GM21786 (cell line): ENCODE measurements at regions not wholly inside any gene's neighbourhood (a gene's known extent, or its start where the extent isn't known, plus 50 kb on each side); places are given as distances from the start of the nearest gene placed in this dataset.

ENCODE experiments used
- ATAC-seq: cut with Tn5 transposase; IDR thresholded peaks from one replicate; pipeline ENCODE4 v1.9.1; 2021; ENCODE audit not compliant: unreplicated experiment

GRCh38 chr10:31614611-31615010, 295.6 kb downstream of the ZEB1 start:
- no peak for ATAC-seq

- ATAC-seq: no peak
These were observed 293.1 kb downstream of the ZEB1 start for GRCh38 chr10:31612082-31612481.

GRCh38 chr10:31611161-31611560, 292.1 kb downstream of the ZEB1 start:
- no peak for ATAC-seq

GRCh38 chr10:31607481-31607880, 288.5 kb downstream of the ZEB1 start:
- ATAC-seq: no peak

GRCh38 chr10:31606841-31607240, 287.8 kb downstream of the ZEB1 start:
- no peak for ATAC-seq

- no peak for ATAC-seq
These were observed 287.0 kb downstream of the ZEB1 start for GRCh38 chr10:31605861-31606525.

- no peak for ATAC-seq
These were observed 286.4 kb downstream of the ZEB1 start for GRCh38 chr10:31605426-31605825.

- ATAC-seq: no peak
These were observed 285.7 kb downstream of the ZEB1 start for GRCh38 chr10:31604646-31605170.

- no peak for ATAC-seq
These were observed 285.1 kb downstream of the ZEB1 start for GRCh38 chr10:31604096-31604495.

- peak; percentile 97 for ATAC-seq
These were observed 284.4 kb downstream of the ZEB1 start for GRCh38 chr10:31603235-31604087.

- no peak for ATAC-seq
These were observed 283.7 kb downstream of the ZEB1 start for GRCh38 chr10:31602541-31603234.

GRCh38 chr10:31601136-31601535, 282.1 kb downstream of the ZEB1 start:
- no peak for ATAC-seq

GRCh38 chr10:31599626-31600504, 280.8 kb downstream of the ZEB1 start:
- no peak for ATAC-seq

GRCh38 chr10:31596765-31597164, 277.7 kb downstream of the ZEB1 start:
- ATAC-seq: no peak

- no peak for ATAC-seq
These were observed 277.0 kb downstream of the ZEB1 start for GRCh38 chr10:31595992-31596391.

- no peak for ATAC-seq
These were observed 275.4 kb downstream of the ZEB1 start for GRCh38 chr10:31594347-31594873.

GRCh38 chr10:31593124-31593523, 274.1 kb downstream of the ZEB1 start:
- ATAC-seq: no peak

- ATAC-seq: no peak
These were observed 272.6 kb downstream of the ZEB1 start for GRCh38 chr10:31591569-31591968.

GRCh38 chr10:31590023-31590800, 271.2 kb downstream of the ZEB1 start:
- ATAC-seq: no peak

GRCh38 chr10:31587691-31588090, 268.7 kb downstream of the ZEB1 start:
- ATAC-seq: no peak
